ENCODE measurements at regions not wholly inside any gene's neighbourhood (a gene's known extent, or its start where the extent isn't known, plus 50 kb on each side); places are given as distances from the start of the nearest gene placed in this dataset.

- no peak for DNase-seq (ENCODE audit: extremely low read depth, insufficient read length)
- no peaks in the 10 kb centered on the region for H3K36me3 ChIP-seq (ENCODE audit: control insufficient read depth, insufficient read depth, low read length)
- no peak overlapping the region for H3K4me3 ChIP-seq (replicated peaks; ENCODE audit: low read depth, low read length)
- no peak for TF ChIP-seq CTCF (IDR thresholded peaks at IDR 0.05; ENCODE audit: insufficient read depth, low read length, poor library complexity, severe bottlenecking)
- no peaks in the 10 kb centered on the region for H3K27me3 ChIP-seq (replicated peaks; ENCODE audit: control insufficient read depth, insufficient read depth, low read length)
Measured at GRCh38 chr14:101188571-101188915, 285.0 kb upstream of the RTL1 start.

- no peak overlapping the region for H3K4me3 ChIP-seq (replicated peaks; ENCODE audit: low read depth, low read length)
- H3K36me3 ChIP-seq (ENCODE audit: control insufficient read depth, insufficient read depth, low read length) = no peaks in the 10 kb centered on the region
- no peak for DNase-seq (ENCODE audit: extremely low read depth, insufficient read length)
- TF ChIP-seq CTCF (IDR thresholded peaks at IDR 0.05; ENCODE audit: insufficient read depth, low read length, poor library complexity, severe bottlenecking) = no peak
- H3K27me3 ChIP-seq (replicated peaks; ENCODE audit: control insufficient read depth, insufficient read depth, low read length) = no peaks in the 10 kb centered on the region
Measured at GRCh38 chr14:101189266-101189665, 285.7 kb upstream of the RTL1 start.

GRCh38 chr14:101189962-101190560, 286.5 kb upstream of the RTL1 start:
- no peak overlapping the region for H3K4me3 ChIP-seq (replicated peaks; ENCODE audit: low read depth, low read length)
- TF ChIP-seq CTCF (IDR thresholded peaks at IDR 0.05; ENCODE audit: insufficient read depth, low read length, poor library complexity, severe bottlenecking) = no peak
- H3K36me3 ChIP-seq (ENCODE audit: control insufficient read depth, insufficient read depth, low read length) = no peaks in the 10 kb centered on the region
- no peak for DNase-seq (ENCODE audit: extremely low read depth, insufficient read length)
- H3K27me3 ChIP-seq (replicated peaks; ENCODE audit: control insufficient read depth, insufficient read depth, low read length) = no peaks in the 10 kb centered on the region

GRCh38 chr14:101191101-101191720, 287.7 kb upstream of the RTL1 start:
- no peaks in the 10 kb centered on the region for H3K27me3 ChIP-seq (replicated peaks; ENCODE audit: control insufficient read depth, insufficient read depth, low read length)
- no peak for TF ChIP-seq CTCF (IDR thresholded peaks at IDR 0.05; ENCODE audit: insufficient read depth, low read length, poor library complexity, severe bottlenecking)
- H3K36me3 ChIP-seq (ENCODE audit: control insufficient read depth, insufficient read depth, low read length) = no peaks in the 10 kb centered on the region
- H3K4me3 ChIP-seq (replicated peaks; ENCODE audit: low read depth, low read length) = no peak overlapping the region
- no peak for DNase-seq (ENCODE audit: extremely low read depth, insufficient read length)

- Histone ChIP-seq H3K36me3 (ENCODE audit: control insufficient read depth, insufficient read depth, low read length) (no peaks in the 10 kb centered on the region), H3K4me3 (replicated peaks; ENCODE audit: low read depth, low read length) (no peak overlapping the region), H3K27me3 (replicated peaks; ENCODE audit: control insufficient read depth, insufficient read depth, low read length) (no peaks in the 10 kb centered on the region)
- no peak for TF ChIP-seq CTCF (IDR thresholded peaks at IDR 0.05; ENCODE audit: insufficient read depth, low read length, poor library complexity, severe bottlenecking)
- no peak for DNase-seq (ENCODE audit: extremely low read depth, insufficient read length)
Measured at GRCh38 chr14:101191721-101192660, 288.5 kb upstream of the RTL1 start.
